ENCODE measurements at regions not wholly inside any gene's neighbourhood (a gene's known extent, or its start where the extent isn't known, plus 50 kb on each side); places are given as distances from the start of the nearest gene placed in this dataset.

- no peak for TF ChIP-seq CTCF (IDR thresholded peaks at IDR 0.05)
- TF ChIP-seq POLR2A (IDR thresholded peaks at IDR 0.05): no peak
- DNase-seq: no peak
- Histone ChIP-seq H3K36me3 (no peaks in the 10 kb centered on the region), H3K27me3 (no peaks in the 10 kb centered on the region), H3K9me3 (no peaks in the 10 kb centered on the region), H3K27ac (no peak overlapping the region), H3K4me3 (no peak overlapping the region), H3K4me1 (no peaks in the 10 kb centered on the region)
Measured at GRCh38 chr3:95088464-95088863, 1025.6 kb downstream of the NSUN3 start.

DNA sequence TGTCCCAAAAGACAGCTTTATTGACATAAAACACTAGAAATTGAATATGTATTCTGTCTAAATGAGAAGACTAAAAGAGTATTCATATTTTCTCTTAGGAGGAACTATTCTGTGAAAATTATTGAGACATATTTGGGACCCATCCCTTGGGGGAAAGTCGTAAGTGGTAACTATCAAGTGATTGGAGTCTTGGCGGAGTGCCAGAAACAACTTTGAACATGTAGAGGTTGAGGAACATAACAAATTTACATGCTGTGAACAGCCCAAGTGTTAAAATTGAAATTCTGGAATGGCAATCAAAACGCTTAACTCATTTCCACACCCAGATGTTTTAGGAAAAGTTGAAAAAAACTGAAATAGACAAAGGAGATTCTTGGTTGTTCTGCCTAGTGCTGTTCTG lies 1034.6 kb downstream of the NSUN3 start:
- no peaks in the 10 kb centered on the region for H3K36me3 ChIP-seq
- H3K4me3 ChIP-seq: no peak overlapping the region
- H3K9me3 ChIP-seq: no peaks in the 10 kb centered on the region
- no peak for TF ChIP-seq POLR2A (IDR thresholded peaks at IDR 0.05)
- no peak for TF ChIP-seq CTCF (IDR thresholded peaks at IDR 0.05)
- H3K27ac ChIP-seq: no peak overlapping the region
- DNase-seq: no peak
- no peaks in the 10 kb centered on the region for H3K4me1 ChIP-seq
- H3K27me3 ChIP-seq: no peaks in the 10 kb centered on the region

DNA sequence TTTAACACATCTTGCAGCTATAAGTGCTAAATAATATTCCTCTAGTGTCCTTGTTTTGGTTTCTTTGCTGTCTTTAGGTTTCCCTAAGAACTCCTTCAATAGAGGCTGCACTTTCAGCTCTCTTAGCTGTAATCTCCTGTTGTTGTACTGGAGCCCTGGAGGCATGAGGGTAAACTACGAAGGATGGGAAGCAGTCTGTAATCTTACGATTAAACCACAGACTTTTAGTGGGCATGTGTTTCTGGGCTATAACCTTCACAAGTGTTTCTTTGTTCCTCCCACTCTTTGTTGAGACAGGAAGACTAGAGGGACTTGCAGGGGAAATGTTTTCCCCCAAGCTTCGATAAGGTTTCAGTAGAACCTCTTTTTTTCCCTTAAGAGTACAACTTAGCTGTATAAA lies 1058.1 kb downstream of the NSUN3 start:
- Histone ChIP-seq H3K36me3 (no peaks in the 10 kb centered on the region), H3K27me3 (no peaks in the 10 kb centered on the region), H3K4me3 (no peak overlapping the region), H3K27ac (no peak overlapping the region), H3K9me3 (no peaks in the 10 kb centered on the region), H3K4me1 (no peaks in the 10 kb centered on the region)
- TF ChIP-seq CTCF (IDR thresholded peaks at IDR 0.05) (no peak), POLR2A (IDR thresholded peaks at IDR 0.05) (no peak)
- no peak for DNase-seq

GRCh38 chr3:95123104-95123503 lies 1060.2 kb downstream of the NSUN3 start:
- Histone ChIP-seq H3K9me3 (no peaks in the 10 kb centered on the region), H3K4me1 (no peaks in the 10 kb centered on the region), H3K27me3 (no peaks in the 10 kb centered on the region), H3K27ac (no peak overlapping the region), H3K4me3 (no peak overlapping the region), H3K36me3 (no peaks in the 10 kb centered on the region)
- no peak for DNase-seq
- TF ChIP-seq CTCF (IDR thresholded peaks at IDR 0.05): no peak
- TF ChIP-seq POLR2A (IDR thresholded peaks at IDR 0.05): no peak

DNA sequence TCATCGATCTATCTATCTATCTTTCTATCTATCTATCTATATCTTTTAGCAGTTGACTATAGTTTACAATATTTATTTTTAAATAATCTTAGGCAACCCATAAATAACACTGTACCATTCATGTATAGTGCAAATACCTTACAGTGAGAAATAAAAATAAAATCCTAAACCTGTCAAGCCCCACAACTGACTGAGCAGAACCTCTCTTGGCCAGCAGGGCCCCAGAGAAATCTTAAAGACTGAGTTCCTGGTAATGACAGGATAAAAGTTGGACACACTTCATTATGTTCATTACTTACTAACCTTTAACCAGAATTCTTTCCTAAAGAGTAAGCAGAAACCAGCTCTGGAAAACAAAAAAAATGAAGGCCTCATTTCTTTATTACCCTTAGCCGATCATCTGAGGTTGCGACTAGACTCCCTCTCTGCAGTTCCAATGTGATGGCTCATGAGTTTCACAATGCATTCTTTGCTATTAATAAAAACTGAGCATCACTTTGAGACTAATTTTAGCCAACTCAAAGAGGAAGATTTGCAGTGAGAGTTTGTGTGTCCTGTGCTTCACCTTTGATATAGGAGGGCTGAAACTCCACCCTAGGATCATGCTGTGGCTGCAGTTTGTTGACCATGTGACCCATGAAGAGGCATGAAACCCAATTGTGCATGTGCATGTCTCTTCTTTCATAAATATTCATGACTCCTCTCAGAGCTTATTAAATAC lies 1072.0 kb downstream of the NSUN3 start:
- no peaks in the 10 kb centered on the region for H3K27me3 ChIP-seq
- no peaks in the 10 kb centered on the region for H3K4me1 ChIP-seq
- H3K9me3 ChIP-seq: no peaks in the 10 kb centered on the region
- no peak overlapping the region for H3K4me3 ChIP-seq
- H3K27ac ChIP-seq: no peak overlapping the region
- H3K36me3 ChIP-seq: no peaks in the 10 kb centered on the region
- TF ChIP-seq POLR2A (IDR thresholded peaks at IDR 0.05) (no peak), CTCF (IDR thresholded peaks at IDR 0.05) (no peak)
- DNase-seq: no peak

DNA sequence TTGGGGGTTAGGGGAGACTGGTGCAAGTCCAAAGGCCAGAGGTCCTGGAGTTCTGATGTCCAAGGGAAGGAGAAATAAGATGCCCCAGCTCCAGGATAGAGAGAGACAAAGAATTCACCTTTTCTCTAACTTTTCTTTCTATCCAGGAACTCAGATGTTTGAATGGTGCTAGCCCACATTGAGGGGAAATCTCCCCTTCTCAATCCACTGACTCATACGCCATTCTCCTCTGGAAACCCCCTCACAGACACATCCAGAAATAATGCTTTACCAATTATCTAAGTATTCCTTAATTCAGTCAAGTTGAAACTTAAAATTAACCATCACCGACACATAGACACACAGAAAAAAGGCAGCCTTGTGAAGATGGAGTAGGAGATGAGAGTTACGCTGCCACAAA lies 1085.2 kb downstream of the NSUN3 start:
- Histone ChIP-seq H3K9me3 (no peaks in the 10 kb centered on the region), H3K36me3 (no peaks in the 10 kb centered on the region), H3K4me1 (no peaks in the 10 kb centered on the region), H3K27me3 (no peaks in the 10 kb centered on the region), H3K4me3 (no peak overlapping the region), H3K27ac (no peak overlapping the region)
- TF ChIP-seq POLR2A (IDR thresholded peaks at IDR 0.05) (no peak), CTCF (IDR thresholded peaks at IDR 0.05) (no peak)
- DNase-seq: no peak
